ENCODE measurements at regions not wholly inside any gene's neighbourhood (a gene's known extent, or its start where the extent isn't known, plus 50 kb on each side); places are given as distances from the start of the nearest gene placed in this dataset.

- no peak for DNase-seq (ENCODE audit: low spot score)
Observed at GRCh38 chr1:219669556-219669955, 56.7 kb upstream of the ZC3H11B start.

- DNase-seq (ENCODE audit: low spot score) = no peak
Observed at GRCh38 chr1:219669042-219669441, 56.1 kb upstream of the ZC3H11B start.

GRCh38 chr1:219668446-219668845 is 55.5 kb upstream of the ZC3H11B start:
- DNase-seq (ENCODE audit: low spot score) = no peak

GRCh38 chr1:219666242-219666641 is 53.3 kb upstream of the ZC3H11B start:
- no peak for DNase-seq (ENCODE audit: low spot score)

GRCh38 chr1:219665089-219665488 is 52.2 kb upstream of the ZC3H11B start:
- DNase-seq (ENCODE audit: low spot score) = no peak

- no peak for DNase-seq (ENCODE audit: low spot score)
Observed at GRCh38 chr1:219664310-219665029, 51.6 kb upstream of the ZC3H11B start.
